A549 (cell line): ENCODE measurements at regions not wholly inside any gene's neighbourhood (a gene's known extent, or its start where the extent isn't known, plus 50 kb on each side); places are given as distances from the start of the nearest gene placed in this dataset.

Experiments used
- ATAC-seq, 2 experiments: fragments of 200-7000 bp in 1 of 2; fragments of >200 bp in 1 of 2; cut with Nextera tagmentation in 1 of 2; cut with Tn5 transposase in 1 of 2; 3 replicates each; pipeline versions ENCODE4 v1.8.0 to v1.9.1; 2018 to 2020; ENCODE audit warnings: mild to moderate bottlenecking in 1 of 2, moderate library complexity in 1 of 2
- CTCF ChIA-PET: fragments of 300-600 bp; sonication (Branson Sonifier 250); formaldehyde crosslinking; extraction: SDS; loops from one replicate; lab custom pipeline; 2021; ENCODE audit warnings: antibody characterized with exemption, inconsistent platforms; lab: Yijun Ruan, JAX
- POLR2A ChIA-PET: fragments of 350-600 bp; formaldehyde crosslinking; extraction: SDS; loops from one replicate; lab custom pipeline; 2021; ENCODE audit warnings: antibody characterized with exemption, inconsistent platforms; lab: Yijun Ruan, JAX
- DNase-seq, 2 experiments: peaks; one replicate each; pipeline versions ENCODE4 v3.0.0 to v3.0.0-alpha.2; 2011 to 2016; ENCODE audit warnings: low read depth in 1 of 2, low spot score in 1 of 2
- FAIRE-seq: peaks from 2 replicates; lab custom pipeline; 2011; peaks lifted over from hg19 to GRCh38; lab: Jason Lieb, UNC
- H3K27ac ChIP-seq, 2 experiments: fragments of >200 bp; sonication (Bioruptor Twin); formaldehyde crosslinking; 3 replicates each; pipeline ENCODE4 v1.5.1; 2016 to 2017
- H3K4me1 ChIP-seq: fragments of >200 bp; sonication (Bioruptor Twin); formaldehyde crosslinking; 3 replicates; pipeline ENCODE4 v1.6.1; 2016
- H3K4me2 ChIP-seq: fragments of >200 bp; sonication (Bioruptor Twin); formaldehyde crosslinking; 3 replicates; pipeline ENCODE4 v1.6.1; 2016
- H3K4me3 ChIP-seq: fragments of >200 bp; sonication (Bioruptor Twin); formaldehyde crosslinking; 3 replicates; pipeline ENCODE4 v1.5.1; 2016
- H3K9me3 ChIP-seq: fragments of >200 bp; sonication (Bioruptor Twin); formaldehyde crosslinking; 3 replicates; pipeline ENCODE4 v1.6.1; 2016
- BHLHE40 ChIP-seq: IDR thresholded peaks from 2 replicates; pipeline ENCODE4 v1.6.1; 2012; ENCODE audit warnings: low read depth, low read length, inconsistent platforms
- CEBPB ChIP-seq, 2 experiments: fragments of >200 bp in 1 of 2; sonication (Bioruptor Twin) in 1 of 2; formaldehyde crosslinking in 1 of 2; IDR thresholded peaks; 2 replicates each; pipeline ENCODE4 v1.6.1; 2012 to 2016
- CHD4 ChIP-seq: fragments of 200-600 bp; sonication (generic); IDR thresholded peaks from 2 replicates; pipeline ENCODE4 v1.6.1; 2016; ENCODE audit warnings: antibody characterized with exemption, mild to moderate bottlenecking, borderline replicate concordance
- EP300 ChIP-seq, 2 experiments: fragments of >200 bp; sonication (Bioruptor Twin); formaldehyde crosslinking; IDR thresholded peaks; 2 replicates in 1 of 2; 3 replicates in 1 of 2; pipeline ENCODE4 v1.6.1; 2016 to 2017
- ESRRA ChIP-seq: fragments of 150-350 bp; IDR thresholded peaks from 2 replicates; pipeline ENCODE4 v1.6.1; 2014; ENCODE audit warnings: mild to moderate bottlenecking, low read length, borderline replicate concordance
- FOSL2 ChIP-seq, 2 experiments: fragments of 450-650 bp in 1 of 2; fragments of >200 bp in 1 of 2; sonication (Bioruptor Twin) in 1 of 2; formaldehyde crosslinking; IDR thresholded peaks; 2 replicates each; pipeline versions ENCODE4 v1.5.0 to v1.6.1; 2016 to 2020; ENCODE audit warnings: mild to moderate bottlenecking in 1 of 2, moderate library complexity in 1 of 2
- HDAC2 ChIP-seq: fragments of 200-600 bp; sonication (generic); IDR thresholded peaks from 2 replicates; pipeline ENCODE4 v1.6.1; 2016
- HOXB13 ChIP-seq: fragments of 250-450 bp; sonication (Bioruptor Pico); IDR thresholded peaks from 2 replicates; pipeline ENCODE4 v1.5.0; 2020; ENCODE audit warnings: low read depth, mild to moderate bottlenecking, moderate library complexity
- JUNB ChIP-seq: fragments of >200 bp; sonication (Bioruptor Twin); formaldehyde crosslinking; IDR thresholded peaks from 2 replicates; pipeline ENCODE4 v1.6.1; 2016
- MAZ ChIP-seq: fragments of 150-350 bp; IDR thresholded peaks from 2 replicates; pipeline ENCODE4 v1.6.1; 2014; ENCODE audit warnings: antibody characterized with exemption, low read depth, low read length, borderline replicate concordance
- NR3C1 ChIP-seq: fragments of >200 bp; sonication (Bioruptor Twin); formaldehyde crosslinking; IDR thresholded peaks from 3 replicates; pipeline ENCODE4 v1.6.1; 2017
- POLR2A ChIP-seq: IDR thresholded peaks from 2 replicates; pipeline ENCODE4 v1.6.1; 2012; ENCODE audit warnings: mild to moderate bottlenecking, low read length
- POLR2AphosphoS2 ChIP-seq: conservative IDR thresholded peaks from 2 replicates; pipeline ENCODE4 v1.6.1; 2012; ENCODE audit warnings: low read length, improper control_type of control experiment, inconsistent platforms
- RARB ChIP-seq: fragments of 250-450 bp; sonication (Bioruptor Pico); IDR thresholded peaks from 2 replicates; pipeline ENCODE4 v1.8.0; 2021; ENCODE audit warnings: mild to moderate bottlenecking, moderate library complexity
- RFX5 ChIP-seq: fragments of 450-650 bp; IDR thresholded peaks from 2 replicates; pipeline ENCODE4 v1.7.1; 2014; ENCODE audit warnings: antibody characterized with exemption, mild to moderate bottlenecking, moderate library complexity
- ZFP36 ChIP-seq: fragments of 450-650 bp; IDR thresholded peaks from 2 replicates; pipeline ENCODE4 v1.6.1; 2014; ENCODE audit warnings: borderline replicate concordance; ENCODE audit not compliant: partially characterized antibody
- ZNF302 ChIP-seq: fragments of 250-450 bp; sonication (Bioruptor Pico); IDR thresholded peaks from 2 replicates; pipeline ENCODE4 v1.9.0; 2021; ENCODE audit warnings: inconsistent platforms, mild to moderate bottlenecking, moderate library complexity
- WGBS: methylation state at CpG from one replicate; pipeline ENCODE4 v1.1.6; 2017; ENCODE audit errors: missing lambda C conversion rate; 5-methylcytosine and 5-hydroxymethylcytosine counted together
- TF ChIP-seq, protein P1 (sequence below): fragments of 250-450 bp; sonication (Bioruptor Pico); IDR thresholded peaks from 2 replicates; pipeline ENCODE4 v1.5.0; 2020; ENCODE audit warnings: low read depth, mild to moderate bottlenecking, moderate library complexity
- TF ChIP-seq, protein P2 (sequence below): IDR thresholded peaks from 2 replicates; pipeline ENCODE4 v1.6.1; 2012
- TF ChIP-seq, protein P3 (sequence below): IDR thresholded peaks from 2 replicates; pipeline ENCODE4 v1.6.1; 2012; ENCODE audit warnings: low read depth, borderline replicate concordance

DNA sequence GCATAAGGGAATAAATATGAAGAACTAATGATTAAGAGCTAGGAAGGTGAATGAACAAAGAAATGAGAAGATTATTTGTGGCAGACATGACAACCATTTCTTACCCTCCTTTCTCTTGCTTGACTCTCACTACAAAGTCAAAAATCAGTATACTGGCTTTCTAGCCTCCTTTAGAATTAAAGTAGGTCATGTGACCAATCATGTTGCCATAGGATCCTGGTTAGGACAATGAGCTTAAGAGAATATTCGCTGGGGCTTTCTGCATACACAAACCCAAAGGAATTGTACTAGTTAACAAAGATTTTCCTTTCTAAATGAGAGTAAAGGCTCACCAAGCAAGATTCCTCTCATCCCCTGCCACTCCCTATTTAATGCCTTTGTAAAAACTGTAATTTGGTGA, 76.0 kb upstream of the ID4 start:
- ChIA-PET CTCF (no interaction called here), POLR2A (no interaction called here)
- 96% methylated on average over 1 of the region's 1 CpG for WGBS
- TF ChIP-seq MAZ (no peak), CEBPB (IDR thresholded peaks at IDR 0.05) (no peak), ESRRA (no peak), POLR2A (no peak), RFX5 (no peak), ZNF302 (CRISPR knock-in tag) (no peak), NR3C1 (no peak)
- TF ChIP-seq, protein P1, sequence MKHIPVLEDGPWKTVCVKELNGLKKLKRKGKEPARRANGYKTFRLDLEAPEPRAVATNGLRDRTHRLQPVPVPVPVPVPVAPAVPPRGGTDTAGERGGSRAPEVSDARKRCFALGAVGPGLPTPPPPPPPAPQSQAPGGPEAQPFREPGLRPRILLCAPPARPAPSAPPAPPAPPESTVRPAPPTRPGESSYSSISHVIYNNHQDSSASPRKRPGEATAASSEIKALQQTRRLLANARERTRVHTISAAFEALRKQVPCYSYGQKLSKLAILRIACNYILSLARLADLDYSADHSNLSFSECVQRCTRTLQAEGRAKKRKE (CRISPR knock-in tag), result no peak
- TF ChIP-seq, protein P2, sequence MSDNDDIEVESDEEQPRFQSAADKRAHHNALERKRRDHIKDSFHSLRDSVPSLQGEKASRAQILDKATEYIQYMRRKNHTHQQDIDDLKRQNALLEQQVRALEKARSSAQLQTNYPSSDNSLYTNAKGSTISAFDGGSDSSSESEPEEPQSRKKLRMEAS, result no peak
- Histone ChIP-seq H3K27ac (no peak overlapping the region), H3K4me3 (no peak overlapping the region), H3K9me3 (no peaks in the 10 kb centered on the region), H3K4me2 (no peak overlapping the region), H3K4me1 (peaks cover 33% of the 10 kb centered on the region)
- DNase-seq (no peak), FAIRE-seq (no peak), ATAC-seq (no peak)

DNA sequence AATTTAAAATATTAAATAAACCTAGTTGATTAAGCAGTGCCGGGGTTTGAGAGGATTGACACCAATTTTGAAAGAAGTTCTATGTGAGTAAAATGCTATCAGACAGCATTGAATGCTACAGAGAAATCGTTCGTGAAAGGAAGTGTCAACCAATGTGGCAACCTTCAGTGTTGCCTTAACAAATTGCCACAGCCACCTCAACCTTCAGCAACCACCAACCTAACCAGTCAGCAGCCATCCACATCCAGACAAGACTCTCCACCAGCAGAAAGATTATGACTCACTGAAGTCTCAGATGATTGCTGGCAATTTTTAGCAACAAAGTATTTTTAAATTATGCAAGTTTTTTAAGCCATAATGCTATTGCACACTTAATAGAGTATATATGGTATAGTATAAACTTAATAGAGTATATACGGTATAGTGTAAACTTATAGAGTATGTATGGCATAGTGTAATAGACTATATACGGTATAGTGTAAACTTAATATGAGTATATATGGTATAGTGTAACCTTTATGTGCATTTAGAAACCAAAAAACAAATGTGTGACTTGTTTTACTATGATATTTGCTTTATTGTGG, 65.3 kb upstream of the ID4 start:
- TF ChIP-seq BHLHE40 (no peak), HDAC2 (no peak), MAZ (no peak), ZFP36 (no peak), RARB (CRISPR knock-in tag) (no peak), FOSL2 (IDR thresholded peaks at IDR 0.05) (no peak), FOSL2 (CRISPR knock-in tag; IDR thresholded peaks at IDR 0.05) (0 out of 2 replicates have a peak, but pooled peaks have one; percentile 20)
- TF ChIP-seq, protein P3, sequence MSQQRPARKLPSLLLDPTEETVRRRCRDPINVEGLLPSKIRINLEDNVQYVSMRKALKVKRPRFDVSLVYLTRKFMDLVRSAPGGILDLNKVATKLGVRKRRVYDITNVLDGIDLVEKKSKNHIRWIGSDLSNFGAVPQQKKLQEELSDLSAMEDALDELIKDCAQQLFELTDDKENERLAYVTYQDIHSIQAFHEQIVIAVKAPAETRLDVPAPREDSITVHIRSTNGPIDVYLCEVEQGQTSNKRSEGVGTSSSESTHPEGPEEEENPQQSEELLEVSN, result no peak
- Histone ChIP-seq H3K4me1 (no peaks in the 10 kb centered on the region), H3K27ac (no peak overlapping the region), H3K9me3 (no peaks in the 10 kb centered on the region), H3K4me2 (no peak overlapping the region), H3K4me3 (no peak overlapping the region)
- ATAC-seq (no peak; a peak in 1 of 6 replicates), DNase-seq (no peak), FAIRE-seq (no peak)
- CTCF ChIA-PET, result no interaction called here
- 39% methylated on average over 5 of the region's 5 CpGs for WGBS
- POLR2A ChIA-PET, result no interaction called here

DNA sequence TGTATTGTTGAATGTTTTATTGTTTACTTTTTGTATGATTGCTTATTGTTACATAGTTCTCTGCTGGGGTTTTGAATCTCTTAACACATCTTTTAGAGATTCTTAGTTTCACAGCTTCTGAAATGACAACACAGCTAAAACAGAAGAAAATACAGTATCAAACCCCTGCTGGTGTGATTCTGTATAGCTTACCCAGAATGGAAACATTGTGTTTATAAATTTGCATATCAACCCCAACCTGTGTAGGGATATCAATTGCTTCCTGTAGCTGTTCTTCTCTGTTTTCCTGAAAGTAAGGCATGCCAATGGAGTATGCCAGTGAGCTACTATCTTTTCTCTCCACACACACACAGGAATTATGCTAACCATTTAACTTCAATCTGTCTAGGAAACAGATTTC, 64.3 kb upstream of the ID4 start:
- FAIRE-seq (no peak), ATAC-seq (peak in 1 of 2 experiments; percentile 54; a peak in 1 of 6 replicates), DNase-seq (peak in 1 of 2 experiments; percentile 7)
- no peaks in the 10 kb centered on the region for H3K9me3 ChIP-seq
- TF ChIP-seq EP300 (IDR thresholded peaks at IDR 0.05), result no peak
- no peak for TF ChIP-seq NR3C1
- no peak for TF ChIP-seq HDAC2
- TF ChIP-seq JUNB, result no peak
- TF ChIP-seq, protein P2, result no peak
- TF ChIP-seq RARB (CRISPR knock-in tag), result no peak
- no peak for TF ChIP-seq CHD4
- TF ChIP-seq MAZ, result no peak
- no peak for TF ChIP-seq HOXB13
- no peak for TF ChIP-seq RFX5
- TF ChIP-seq POLR2AphosphoS2, result no peak
- H3K4me1 ChIP-seq, result no peaks in the 10 kb centered on the region
- no peak overlapping the region for H3K4me2 ChIP-seq
- ChIA-PET CTCF (no interaction called here), POLR2A (no interaction called here)
- H3K4me3 ChIP-seq, result no peak overlapping the region
- no peak overlapping the region for H3K27ac ChIP-seq
